ENCODE measurements at regions not wholly inside any gene's neighbourhood (a gene's known extent, or its start where the extent isn't known, plus 50 kb on each side); places are given as distances from the start of the nearest gene placed in this dataset.

DNA sequence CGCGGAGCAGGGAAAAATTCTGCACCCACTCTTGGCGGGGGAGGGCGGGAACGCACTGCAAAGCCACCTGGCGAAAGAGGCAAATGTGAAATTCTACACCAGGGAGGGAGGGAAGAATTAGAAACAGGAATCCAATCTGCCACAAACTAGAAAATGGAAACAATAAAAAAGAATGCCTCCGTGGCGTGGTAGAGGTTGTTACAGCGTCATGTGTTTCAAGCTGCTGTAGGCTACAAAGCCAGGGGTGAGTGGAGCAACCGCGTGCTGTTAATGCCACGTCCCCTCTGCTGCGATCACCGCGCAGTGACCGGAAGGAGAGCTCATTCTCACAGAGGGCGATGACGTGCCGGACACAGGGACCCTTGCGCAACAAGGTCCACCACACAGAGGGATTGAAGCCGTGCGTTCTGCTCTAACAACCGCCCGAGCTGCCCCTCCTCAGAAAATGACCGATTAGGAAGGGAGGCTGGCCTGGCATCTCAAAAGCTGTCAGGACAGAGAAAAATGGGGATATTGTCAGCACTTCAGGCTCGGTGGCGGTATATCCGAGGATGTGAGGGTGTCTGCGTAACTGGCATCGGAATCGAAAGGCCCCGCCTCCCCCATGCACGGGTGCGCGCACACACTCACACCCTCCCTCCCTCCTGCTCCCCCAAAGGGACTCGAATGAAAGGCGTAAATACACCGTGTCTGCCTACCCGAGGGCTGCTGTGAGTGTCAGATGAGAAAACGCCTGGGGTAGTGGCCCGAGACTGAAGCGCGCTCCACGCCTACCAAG lies 70.8 kb upstream of the TNRC6C start (continued):
- TF ChIP-seq, protein P1, sequence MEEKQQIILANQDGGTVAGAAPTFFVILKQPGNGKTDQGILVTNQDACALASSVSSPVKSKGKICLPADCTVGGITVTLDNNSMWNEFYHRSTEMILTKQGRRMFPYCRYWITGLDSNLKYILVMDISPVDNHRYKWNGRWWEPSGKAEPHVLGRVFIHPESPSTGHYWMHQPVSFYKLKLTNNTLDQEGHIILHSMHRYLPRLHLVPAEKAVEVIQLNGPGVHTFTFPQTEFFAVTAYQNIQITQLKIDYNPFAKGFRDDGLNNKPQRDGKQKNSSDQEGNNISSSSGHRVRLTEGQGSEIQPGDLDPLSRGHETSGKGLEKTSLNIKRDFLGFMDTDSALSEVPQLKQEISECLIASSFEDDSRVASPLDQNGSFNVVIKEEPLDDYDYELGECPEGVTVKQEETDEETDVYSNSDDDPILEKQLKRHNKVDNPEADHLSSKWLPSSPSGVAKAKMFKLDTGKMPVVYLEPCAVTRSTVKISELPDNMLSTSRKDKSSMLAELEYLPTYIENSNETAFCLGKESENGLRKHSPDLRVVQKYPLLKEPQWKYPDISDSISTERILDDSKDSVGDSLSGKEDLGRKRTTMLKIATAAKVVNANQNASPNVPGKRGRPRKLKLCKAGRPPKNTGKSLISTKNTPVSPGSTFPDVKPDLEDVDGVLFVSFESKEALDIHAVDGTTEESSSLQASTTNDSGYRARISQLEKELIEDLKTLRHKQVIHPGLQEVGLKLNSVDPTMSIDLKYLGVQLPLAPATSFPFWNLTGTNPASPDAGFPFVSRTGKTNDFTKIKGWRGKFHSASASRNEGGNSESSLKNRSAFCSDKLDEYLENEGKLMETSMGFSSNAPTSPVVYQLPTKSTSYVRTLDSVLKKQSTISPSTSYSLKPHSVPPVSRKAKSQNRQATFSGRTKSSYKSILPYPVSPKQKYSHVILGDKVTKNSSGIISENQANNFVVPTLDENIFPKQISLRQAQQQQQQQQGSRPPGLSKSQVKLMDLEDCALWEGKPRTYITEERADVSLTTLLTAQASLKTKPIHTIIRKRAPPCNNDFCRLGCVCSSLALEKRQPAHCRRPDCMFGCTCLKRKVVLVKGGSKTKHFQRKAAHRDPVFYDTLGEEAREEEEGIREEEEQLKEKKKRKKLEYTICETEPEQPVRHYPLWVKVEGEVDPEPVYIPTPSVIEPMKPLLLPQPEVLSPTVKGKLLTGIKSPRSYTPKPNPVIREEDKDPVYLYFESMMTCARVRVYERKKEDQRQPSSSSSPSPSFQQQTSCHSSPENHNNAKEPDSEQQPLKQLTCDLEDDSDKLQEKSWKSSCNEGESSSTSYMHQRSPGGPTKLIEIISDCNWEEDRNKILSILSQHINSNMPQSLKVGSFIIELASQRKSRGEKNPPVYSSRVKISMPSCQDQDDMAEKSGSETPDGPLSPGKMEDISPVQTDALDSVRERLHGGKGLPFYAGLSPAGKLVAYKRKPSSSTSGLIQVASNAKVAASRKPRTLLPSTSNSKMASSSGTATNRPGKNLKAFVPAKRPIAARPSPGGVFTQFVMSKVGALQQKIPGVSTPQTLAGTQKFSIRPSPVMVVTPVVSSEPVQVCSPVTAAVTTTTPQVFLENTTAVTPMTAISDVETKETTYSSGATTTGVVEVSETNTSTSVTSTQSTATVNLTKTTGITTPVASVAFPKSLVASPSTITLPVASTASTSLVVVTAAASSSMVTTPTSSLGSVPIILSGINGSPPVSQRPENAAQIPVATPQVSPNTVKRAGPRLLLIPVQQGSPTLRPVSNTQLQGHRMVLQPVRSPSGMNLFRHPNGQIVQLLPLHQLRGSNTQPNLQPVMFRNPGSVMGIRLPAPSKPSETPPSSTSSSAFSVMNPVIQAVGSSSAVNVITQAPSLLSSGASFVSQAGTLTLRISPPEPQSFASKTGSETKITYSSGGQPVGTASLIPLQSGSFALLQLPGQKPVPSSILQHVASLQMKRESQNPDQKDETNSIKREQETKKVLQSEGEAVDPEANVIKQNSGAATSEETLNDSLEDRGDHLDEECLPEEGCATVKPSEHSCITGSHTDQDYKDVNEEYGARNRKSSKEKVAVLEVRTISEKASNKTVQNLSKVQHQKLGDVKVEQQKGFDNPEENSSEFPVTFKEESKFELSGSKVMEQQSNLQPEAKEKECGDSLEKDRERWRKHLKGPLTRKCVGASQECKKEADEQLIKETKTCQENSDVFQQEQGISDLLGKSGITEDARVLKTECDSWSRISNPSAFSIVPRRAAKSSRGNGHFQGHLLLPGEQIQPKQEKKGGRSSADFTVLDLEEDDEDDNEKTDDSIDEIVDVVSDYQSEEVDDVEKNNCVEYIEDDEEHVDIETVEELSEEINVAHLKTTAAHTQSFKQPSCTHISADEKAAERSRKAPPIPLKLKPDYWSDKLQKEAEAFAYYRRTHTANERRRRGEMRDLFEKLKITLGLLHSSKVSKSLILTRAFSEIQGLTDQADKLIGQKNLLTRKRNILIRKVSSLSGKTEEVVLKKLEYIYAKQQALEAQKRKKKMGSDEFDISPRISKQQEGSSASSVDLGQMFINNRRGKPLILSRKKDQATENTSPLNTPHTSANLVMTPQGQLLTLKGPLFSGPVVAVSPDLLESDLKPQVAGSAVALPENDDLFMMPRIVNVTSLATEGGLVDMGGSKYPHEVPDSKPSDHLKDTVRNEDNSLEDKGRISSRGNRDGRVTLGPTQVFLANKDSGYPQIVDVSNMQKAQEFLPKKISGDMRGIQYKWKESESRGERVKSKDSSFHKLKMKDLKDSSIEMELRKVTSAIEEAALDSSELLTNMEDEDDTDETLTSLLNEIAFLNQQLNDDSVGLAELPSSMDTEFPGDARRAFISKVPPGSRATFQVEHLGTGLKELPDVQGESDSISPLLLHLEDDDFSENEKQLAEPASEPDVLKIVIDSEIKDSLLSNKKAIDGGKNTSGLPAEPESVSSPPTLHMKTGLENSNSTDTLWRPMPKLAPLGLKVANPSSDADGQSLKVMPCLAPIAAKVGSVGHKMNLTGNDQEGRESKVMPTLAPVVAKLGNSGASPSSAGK (IDR thresholded peaks at IDR 0.05): peak; percentile 92
- peak; percentile 45; the same call in 1 of the 2 replicates for TF ChIP-seq BACH1 (tag; IDR thresholded peaks at IDR 0.05)
- peak; percentile 56; the same call in 1 of the 2 replicates for TF ChIP-seq GABPB1 (CRISPR knock-in tag; IDR thresholded peaks at IDR 0.05)
- TF ChIP-seq TRIM24 (IDR thresholded peaks at IDR 0.05): no peak; a peak in 1 of 4 replicates
- TF ChIP-seq CEBPB (tag; IDR thresholded peaks at IDR 0.05): peak; percentile 99
- TF ChIP-seq TEAD4 (IDR thresholded peaks at IDR 0.05; ENCODE audit: low read length): peak; percentile 36; the same call in 1 of the 2 replicates
- TF ChIP-seq TEAD4 (CRISPR knock-in tag; IDR thresholded peaks at IDR 0.05; ENCODE audit: borderline replicate concordance): no peak
- no peak for TF ChIP-seq KAT7 (CRISPR knock-in tag; IDR thresholded peaks at IDR 0.05; ENCODE audit: borderline replicate concordance)
- no peak for TF ChIP-seq ZKSCAN1 (IDR thresholded peaks at IDR 0.05; ENCODE audit: low read depth, low read length)
- 0 out of 2 replicates have a peak, but pooled peaks have one; percentile 42 for TF ChIP-seq ZNF395 (CRISPR knock-in tag; IDR thresholded peaks at IDR 0.05)
- no peak for TF ChIP-seq TAF9B (IDR thresholded peaks at IDR 0.05; ENCODE audit: partially characterized antibody)
- TF ChIP-seq, protein P2, sequence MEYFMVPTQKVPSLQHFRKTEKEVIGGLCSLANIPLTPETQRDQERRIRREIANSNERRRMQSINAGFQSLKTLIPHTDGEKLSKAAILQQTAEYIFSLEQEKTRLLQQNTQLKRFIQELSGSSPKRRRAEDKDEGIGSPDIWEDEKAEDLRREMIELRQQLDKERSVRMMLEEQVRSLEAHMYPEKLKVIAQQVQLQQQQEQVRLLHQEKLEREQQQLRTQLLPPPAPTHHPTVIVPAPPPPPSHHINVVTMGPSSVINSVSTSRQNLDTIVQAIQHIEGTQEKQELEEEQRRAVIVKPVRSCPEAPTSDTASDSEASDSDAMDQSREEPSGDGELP (CRISPR knock-in tag; IDR thresholded peaks at IDR 0.05; ENCODE audit: borderline replicate concordance): no peak
- TF ChIP-seq CREB1 (IDR thresholded peaks at IDR 0.05): no peak
- peak; percentile 74 for TF ChIP-seq CREB1 (CRISPR knock-in tag; IDR thresholded peaks at IDR 0.05)
- TF ChIP-seq PTTG1 (tag; IDR thresholded peaks at IDR 0.05; ENCODE audit: low read depth): no peak
